ENCODE measurements at regions not wholly inside any gene's neighbourhood (a gene's known extent, or its start where the extent isn't known, plus 50 kb on each side); places are given as distances from the start of the nearest gene placed in this dataset.

GRCh38 chr2:120625865-120626560, 109.7 kb upstream of the GLI2 start:
- Histone ChIP-seq H3K9me3 (peaks cover 0 to 13% (median 0%) of the 10 kb centered on the region in 3 donors), H3K4me3 (no peak overlapping the region), H3K36me3 (no peaks in the 10 kb centered on the region), H3K27me3 (peaks cover 4% of the 10 kb centered on the region), H3K4me1 (no peaks in the 10 kb centered on the region), H3K27ac (no peak overlapping the region)
- TF ChIP-seq EP300 (IDR thresholded peaks at IDR 0.05) (no peak), POLR2AphosphoS5 (IDR thresholded peaks at IDR 0.05) (no peak), POLR2A (IDR thresholded peaks at IDR 0.05) (no peak), CTCF (IDR thresholded peaks at IDR 0.05) (no peak)
- WGBS, 2 donors (ENCODE audit: low coverage in 1 of 2): 93 to 97% methylated on average over 3 to 5 of the region's 9 CpGs
- ATAC-seq: no peak

GRCh38 chr2:120626566-120626965, 109.1 kb upstream of the GLI2 start:
- Histone ChIP-seq H3K36me3 (no peaks in the 10 kb centered on the region), H3K27me3 (peaks cover 4% of the 10 kb centered on the region), H3K4me3 (no peak overlapping the region), H3K4me1 (no peaks in the 10 kb centered on the region), H3K27ac (no peak overlapping the region), H3K9me3 (peaks cover 0 to 13% (median 0%) of the 10 kb centered on the region in 3 donors)
- 60 to 86% methylated on average over 1 to 3 of the region's 6 CpGs for WGBS, 2 donors (ENCODE audit: low coverage in 1 of 2)
- ATAC-seq: no peak
- TF ChIP-seq POLR2A (IDR thresholded peaks at IDR 0.05) (no peak), CTCF (IDR thresholded peaks at IDR 0.05) (no peak), POLR2AphosphoS5 (IDR thresholded peaks at IDR 0.05) (no peak), EP300 (IDR thresholded peaks at IDR 0.05) (no peak)

GRCh38 chr2:120628248-120628647, 107.4 kb upstream of the GLI2 start:
- TF ChIP-seq POLR2A (IDR thresholded peaks at IDR 0.05): no peak
- no peak overlapping the region for H3K4me3 ChIP-seq
- 88% methylated on average over 3 of the region's 3 CpGs for WGBS, 2 donors (ENCODE audit: low coverage in 1 of 2)
- no peaks in the 10 kb centered on the region for H3K36me3 ChIP-seq
- no peaks in the 10 kb centered on the region for H3K4me1 ChIP-seq
- no peak overlapping the region for H3K27ac ChIP-seq
- peaks cover 0 to 2% (median 0%) of the 10 kb centered on the region in 3 donors for H3K9me3 ChIP-seq
- no peak for ATAC-seq
- peaks cover 4% of the 10 kb centered on the region for H3K27me3 ChIP-seq

GRCh38 chr2:120629241-120629895, 106.3 kb upstream of the GLI2 start:
- ATAC-seq: no peak
- Histone ChIP-seq H3K4me3 (no peak overlapping the region), H3K36me3 (no peaks in the 10 kb centered on the region), H3K27me3 (peaks cover 4% of the 10 kb centered on the region), H3K27ac (no peak overlapping the region), H3K9me3 (no peaks in the 10 kb centered on the region), H3K4me1 (no peaks in the 10 kb centered on the region)
- TF ChIP-seq EP300 (IDR thresholded peaks at IDR 0.05) (no peak), POLR2AphosphoS5 (IDR thresholded peaks at IDR 0.05) (no peak), CTCF (IDR thresholded peaks at IDR 0.05) (no peak), POLR2A (IDR thresholded peaks at IDR 0.05) (no peak)
- 90% methylated on average over 3 of the region's 8 CpGs; no CpG with 5 or more reads in 1 of the 2 donors for WGBS, 2 donors (ENCODE audit: low coverage in 1 of 2)

GRCh38 chr2:120630031-120630701, 105.5 kb upstream of the GLI2 start:
- Histone ChIP-seq H3K27ac (no peak overlapping the region), H3K36me3 (no peaks in the 10 kb centered on the region), H3K4me1 (no peaks in the 10 kb centered on the region), H3K27me3 (peaks cover 4% of the 10 kb centered on the region), H3K4me3 (no peak overlapping the region), H3K9me3 (no peaks in the 10 kb centered on the region)
- no peak for ATAC-seq
- WGBS, 2 donors (ENCODE audit: low coverage in 1 of 2): 79 to 100% methylated on average over 1 to 4 of the region's 10 CpGs
- TF ChIP-seq CTCF (IDR thresholded peaks at IDR 0.05) (no peak), EP300 (IDR thresholded peaks at IDR 0.05) (no peak), POLR2AphosphoS5 (IDR thresholded peaks at IDR 0.05) (no peak), POLR2A (IDR thresholded peaks at IDR 0.05) (no peak)

Measured in gastroesophageal sphincter (tissue), 4 donors.